EH (cell line): ENCODE measurements at regions not wholly inside any gene's neighbourhood (a gene's known extent, or its start where the extent isn't known, plus 50 kb on each side); places are given as distances from the start of the nearest gene placed in this dataset.

Experiments used
- DNase-seq: peaks from one replicate; pipeline ENCODE4 v3.0.0-alpha.2; 2015; ENCODE audit warnings: low read depth

DNA sequence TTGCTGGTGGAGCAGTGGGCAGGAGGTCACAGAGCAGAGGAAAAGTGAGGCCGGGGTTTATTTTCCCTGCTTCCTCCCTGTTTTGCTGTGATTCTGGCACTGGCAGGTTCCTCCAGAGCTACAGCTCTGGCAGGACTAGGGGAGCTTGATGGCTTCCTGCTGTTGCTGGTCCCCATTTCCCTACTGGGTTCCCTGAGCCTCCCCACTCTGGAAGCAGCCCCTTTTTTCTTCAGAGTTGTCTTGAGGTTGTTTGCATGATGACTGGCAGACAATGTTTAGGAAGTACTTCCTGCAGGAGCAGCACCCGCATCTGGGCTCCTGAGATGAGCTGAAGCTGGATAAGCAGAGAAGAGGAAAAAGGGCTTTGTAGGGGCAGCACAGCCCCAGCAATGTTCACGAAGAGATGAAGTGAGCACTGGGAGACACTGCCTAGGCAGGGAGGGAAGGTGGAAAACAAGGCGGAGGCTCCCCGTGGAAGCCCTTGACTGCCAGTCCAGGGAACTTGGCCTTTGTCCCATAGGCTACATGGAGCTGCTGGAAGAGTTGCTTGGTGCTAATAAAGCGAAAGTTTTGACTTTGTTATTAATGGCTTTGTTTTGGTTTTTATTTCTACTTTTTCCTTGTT, 126.9 kb downstream of the SLC38A6 start:
- DNase-seq: no peak

DNA sequence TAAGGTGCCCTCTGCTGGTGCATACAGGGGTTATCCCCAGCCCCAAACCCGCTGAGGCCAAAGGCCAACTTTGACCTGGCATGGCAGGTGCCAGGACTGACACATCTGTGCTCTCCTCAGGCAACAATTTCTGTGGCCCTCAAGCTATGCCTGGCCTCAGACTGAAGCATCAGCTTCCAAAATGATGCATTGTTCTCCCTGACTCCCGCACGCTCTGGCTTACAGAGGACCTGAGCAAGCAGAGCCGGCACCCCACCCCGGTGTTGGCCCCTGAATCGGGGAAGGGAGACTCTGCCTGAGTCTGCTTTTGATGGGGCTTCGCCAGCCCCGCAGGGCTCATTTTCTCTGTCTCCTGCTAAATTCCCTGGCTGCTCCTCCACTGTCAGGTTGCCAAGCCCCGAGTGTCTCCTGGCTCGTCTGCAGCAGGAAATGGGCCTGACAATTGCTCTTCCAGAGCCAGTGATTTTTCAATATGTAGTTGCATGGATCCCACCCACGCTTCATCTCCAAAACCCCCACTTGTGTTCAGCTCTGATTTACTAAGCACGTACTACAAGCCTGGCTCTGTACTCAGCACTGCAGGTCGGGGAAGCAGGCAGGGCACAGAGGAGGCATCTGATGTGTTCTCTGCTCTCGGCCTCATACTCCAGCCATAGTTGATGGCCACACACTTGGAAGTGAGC, 126.1 kb downstream of the SLC38A6 start:
- peak; percentile 77 for DNase-seq

DNA sequence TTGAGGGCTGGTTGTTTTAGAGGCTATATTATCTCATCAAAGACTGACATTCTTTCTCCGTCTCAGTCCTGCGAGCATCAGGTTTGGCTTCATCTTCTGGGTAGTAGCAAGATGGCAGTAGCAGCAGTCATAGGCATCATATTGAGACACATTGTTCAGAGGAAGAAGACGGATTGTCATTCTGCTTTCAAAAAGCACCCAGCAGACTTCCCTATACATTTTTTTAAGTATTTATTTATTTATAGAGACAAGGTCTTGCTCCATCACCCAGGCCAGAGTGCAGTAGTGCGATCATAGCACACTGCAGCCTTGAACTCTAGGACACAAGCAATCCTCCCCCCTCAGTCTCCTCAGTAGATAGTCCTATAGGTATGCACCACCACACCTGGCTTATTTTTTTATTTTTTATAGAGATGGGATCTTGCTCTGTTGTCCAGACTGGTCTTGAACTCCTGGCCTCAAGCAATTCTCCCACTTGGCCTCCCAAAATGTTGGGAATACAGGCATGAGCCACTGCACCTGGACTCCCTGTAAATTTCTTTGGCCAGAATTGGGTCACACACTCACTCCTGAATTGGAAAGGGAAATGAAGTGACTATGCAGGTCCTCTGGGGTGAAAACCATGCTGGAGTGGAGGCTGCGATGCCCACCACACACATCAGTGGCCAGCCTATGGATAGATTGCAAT, 125.4 kb downstream of the SLC38A6 start:
- DNase-seq: no peak

DNA sequence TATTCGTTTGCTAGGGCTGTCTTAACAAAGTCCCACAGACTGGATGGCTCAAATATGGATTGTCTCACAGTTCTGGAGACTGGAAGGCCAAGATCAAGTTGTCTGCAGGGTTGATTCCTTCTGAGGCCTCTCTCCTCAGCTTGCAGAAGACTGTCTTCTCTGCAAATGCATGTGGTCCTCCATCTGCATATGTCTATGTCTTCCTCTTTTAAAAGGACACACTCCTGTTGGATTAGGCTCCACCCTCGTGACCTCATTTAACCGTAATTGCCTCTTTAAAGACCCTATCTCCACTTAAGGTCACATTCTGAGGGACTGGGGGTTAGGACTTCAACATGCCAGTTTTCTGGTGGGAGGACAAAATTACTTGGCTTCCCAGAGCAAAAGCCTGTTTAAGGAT, 123.3 kb downstream of the SLC38A6 start:
- no peak for DNase-seq

DNA sequence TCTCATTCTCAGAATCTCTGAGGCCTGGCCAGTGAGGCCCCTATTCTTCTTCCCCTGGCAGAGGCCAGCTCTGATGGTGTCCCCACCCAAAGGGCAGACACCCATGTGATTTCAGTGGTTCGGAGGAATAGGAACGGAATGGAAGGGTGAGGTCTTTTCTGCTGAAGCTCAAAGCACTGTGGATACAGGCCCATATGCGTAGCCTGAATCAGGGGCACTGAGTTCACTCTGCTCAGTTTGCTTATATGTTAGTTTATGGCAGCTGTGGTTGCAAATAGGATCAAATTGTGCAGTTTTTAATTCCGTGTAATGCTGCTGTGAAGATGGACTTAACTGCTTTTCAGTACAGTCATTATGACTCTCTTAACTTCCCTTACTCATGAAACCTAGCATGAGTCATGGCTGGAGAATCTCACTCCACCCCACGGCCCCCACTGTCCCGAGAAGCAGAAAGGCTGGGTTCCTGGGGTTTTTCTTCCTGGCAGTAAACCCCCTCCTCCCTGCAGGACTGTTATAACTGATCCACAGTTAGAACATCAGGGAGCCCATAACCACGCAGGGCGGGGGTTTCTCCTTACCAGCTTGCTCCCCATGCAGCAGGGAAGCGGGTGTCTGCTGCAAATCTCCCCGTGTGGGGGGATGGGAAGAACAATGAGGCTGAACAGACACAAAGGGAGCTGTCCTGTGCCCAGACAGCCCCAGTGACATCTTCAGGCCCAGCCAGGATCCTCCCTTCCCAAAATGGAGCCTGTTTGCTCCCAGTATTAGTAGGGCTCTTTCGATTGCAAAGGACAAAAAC, 122.7 kb downstream of the SLC38A6 start:
- peak; percentile 99 for DNase-seq

DNA sequence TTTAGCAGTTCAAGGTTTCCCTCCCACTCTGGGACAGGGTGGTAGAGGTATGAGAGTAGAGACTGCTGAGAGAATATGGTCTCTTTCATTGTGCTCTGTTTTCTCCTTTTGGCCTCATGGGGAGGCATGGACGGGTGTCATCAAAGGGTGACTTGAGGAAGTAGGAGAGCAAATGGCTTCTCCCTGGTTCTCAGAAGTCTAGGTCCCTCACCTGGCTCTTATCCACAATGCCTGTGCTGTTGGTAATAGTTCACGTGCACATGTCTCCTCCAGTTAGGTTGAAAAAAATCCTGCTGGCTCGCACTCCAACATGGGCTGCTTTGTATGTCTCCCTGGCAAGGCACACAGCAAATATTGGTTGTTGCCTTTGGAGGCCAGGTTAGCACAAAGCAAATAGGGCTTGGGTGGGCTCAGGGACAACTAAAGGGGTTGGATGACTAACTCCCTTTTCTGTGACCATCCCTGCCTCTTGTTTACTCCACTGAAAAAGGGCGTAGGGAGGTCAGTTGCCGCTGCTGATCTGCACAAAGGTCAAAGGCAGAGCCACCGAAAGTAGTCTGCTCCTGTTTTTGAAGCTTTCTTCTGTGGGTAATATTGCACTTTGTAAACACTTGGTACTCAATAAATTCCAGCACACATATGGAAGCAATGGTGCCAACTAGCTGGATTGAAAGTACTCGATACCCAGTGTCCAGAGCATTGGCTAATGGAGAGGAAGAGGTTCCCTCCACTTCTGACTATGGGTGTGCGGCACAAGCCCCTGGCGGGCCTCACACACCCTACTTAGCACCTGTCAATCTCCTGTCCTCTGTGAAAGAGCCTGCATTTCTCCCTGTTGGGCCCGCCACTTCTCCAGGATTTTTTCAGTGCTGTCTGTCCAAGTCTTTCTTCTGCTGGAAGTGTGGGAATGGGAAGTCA, 121.8 kb downstream of the SLC38A6 start:
- no peak for DNase-seq
